Kasumi-1 (cell line): ENCODE measurements at regions not wholly inside any gene's neighbourhood (a gene's known extent, or its start where the extent isn't known, plus 50 kb on each side); places are given as distances from the start of the nearest gene placed in this dataset.

ENCODE experiments used
- DNase-seq, 2 experiments: peaks; one replicate each; lab custom pipeline; 2025; lab: John Stamatoyannopoulos, UW

DNA sequence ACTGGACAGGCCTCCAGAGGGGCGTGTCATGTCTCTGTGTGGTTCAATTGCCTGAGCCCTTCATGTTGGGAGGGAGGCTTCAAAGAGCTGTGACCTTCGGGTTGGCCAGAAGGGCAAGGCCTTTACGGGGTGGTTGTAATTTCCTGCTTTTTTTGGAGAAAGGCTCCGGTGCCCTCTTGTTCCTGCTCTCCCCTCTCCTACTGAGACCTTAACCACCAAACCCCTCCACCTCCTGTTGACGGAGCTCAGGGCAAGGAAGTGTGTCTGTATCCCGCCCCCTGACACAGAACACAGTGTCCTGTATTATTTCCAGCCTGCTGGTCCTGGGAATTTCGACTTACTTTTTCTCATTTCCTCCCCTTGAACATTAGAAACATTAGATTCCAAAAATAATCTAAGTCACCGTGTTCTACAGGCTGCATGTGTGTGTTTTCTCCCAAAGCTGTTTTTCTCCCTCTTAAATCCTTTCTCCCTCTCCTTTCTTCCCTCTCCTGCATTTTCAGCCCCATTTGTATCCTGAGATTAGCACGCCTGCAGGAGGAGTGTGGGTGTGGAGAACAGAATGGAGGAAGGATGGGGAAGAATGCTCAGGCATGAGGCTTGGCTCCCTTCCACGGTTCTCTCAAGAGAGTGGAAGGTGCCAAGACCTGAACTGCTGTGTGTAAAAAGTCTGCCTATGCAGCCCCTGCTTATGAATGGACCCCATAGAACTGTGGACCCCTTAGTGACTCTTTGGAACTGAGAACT, 285.4 kb upstream of the ROPN1 start:
- no peak for DNase-seq

DNA sequence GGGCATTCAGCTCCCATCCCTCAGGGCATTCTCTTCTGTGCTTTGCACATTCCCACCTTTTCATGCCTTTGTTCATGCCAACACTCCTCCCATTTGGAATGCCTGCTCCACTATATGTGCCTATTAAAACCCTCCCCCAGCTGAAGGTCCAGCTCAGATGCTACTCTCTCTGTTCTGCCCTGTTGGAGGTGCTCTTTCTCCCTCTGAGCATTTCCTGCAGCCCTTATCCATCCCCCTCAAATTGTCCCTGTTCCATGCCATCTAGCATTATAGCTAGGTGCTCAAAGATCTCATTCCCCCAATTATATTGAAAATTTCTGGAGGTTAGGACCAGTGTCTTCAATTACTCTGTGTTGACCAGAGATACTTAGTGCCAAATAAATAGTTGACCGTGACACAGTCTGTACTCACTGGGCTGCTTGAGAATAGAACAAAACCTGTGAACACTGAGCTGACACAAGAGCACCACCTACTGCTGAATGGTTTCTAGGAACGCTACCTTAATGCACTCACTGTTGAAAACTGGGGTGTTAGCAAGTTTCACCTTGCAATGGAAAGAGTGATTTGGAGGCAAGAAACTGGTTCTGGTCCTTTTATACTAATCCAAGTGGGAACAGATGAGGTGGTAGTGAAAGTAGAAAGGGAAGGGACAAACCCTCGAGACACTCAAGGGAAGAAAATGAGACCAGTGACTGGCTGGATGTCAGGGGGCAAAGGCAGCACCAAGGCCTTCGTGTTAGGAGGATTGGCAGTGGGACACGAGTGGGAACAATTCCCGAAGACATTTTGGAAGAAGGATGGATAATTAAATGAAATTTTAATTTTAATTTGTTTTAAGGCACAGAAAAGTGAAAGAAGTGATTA, 289.8 kb upstream of the ROPN1 start:
- DNase-seq: peak; percentile 49 to 73

DNA sequence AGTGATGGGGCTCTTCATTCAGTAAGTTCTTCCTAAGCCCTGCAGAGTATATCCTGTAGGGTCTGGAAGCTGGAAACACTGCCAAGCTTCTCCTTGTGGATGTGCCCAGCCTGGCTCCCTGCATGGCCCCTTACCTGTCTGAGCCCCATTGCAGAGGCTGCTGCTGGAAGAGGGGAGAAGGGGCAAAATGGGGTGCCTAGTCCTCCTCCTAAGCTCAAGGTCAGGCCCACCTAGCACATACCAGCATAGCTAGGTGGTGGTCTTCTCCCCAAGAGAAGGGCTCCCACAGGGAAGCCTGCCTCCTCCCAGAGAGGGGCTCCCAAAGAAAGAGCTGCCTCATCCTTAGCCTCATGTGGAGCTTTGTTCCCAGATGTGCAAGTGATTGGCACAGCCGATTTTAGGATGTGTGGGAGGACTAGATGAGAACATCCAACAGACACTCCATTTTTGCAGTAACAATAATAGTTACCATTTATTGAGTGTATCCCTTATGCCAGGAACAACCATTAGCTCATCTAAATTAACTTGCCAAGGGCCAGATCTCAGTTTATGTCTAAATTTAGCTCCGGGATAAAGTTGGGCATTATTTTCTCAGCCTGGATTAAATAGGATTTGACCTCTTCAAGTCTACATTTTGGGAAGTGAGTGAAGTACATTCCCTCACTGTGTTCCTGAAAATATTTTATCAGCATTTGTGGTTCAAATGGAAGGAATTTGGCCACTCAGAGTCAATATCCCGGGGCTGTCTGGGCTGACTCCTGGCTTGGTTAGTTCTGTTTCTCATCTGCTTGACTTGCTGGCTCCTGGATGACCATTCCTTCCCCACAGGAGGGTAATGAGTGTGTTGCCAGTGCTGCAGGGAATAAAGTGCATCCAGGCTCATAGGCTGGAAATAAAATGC, 291.1 kb upstream of the ROPN1 start:
- DNase-seq: no peak

DNA sequence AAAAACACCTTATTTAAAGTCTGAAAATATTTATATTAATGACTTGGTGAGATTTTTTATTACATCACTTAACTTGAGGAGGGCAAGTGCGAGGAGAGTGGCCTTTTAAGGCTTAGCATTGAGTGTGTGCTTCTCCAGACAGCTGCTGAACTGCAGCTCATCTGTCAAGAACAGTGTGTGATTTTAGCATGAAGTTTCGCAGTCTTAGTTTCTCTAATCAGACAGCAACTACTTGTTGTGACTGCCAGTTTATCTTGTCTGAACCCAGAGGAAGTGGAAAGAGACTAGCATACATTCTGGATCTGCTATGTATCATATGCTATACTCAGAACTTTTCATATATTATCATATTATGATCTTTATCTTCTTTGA, 291.7 kb upstream of the ROPN1 start:
- DNase-seq: no peak

DNA sequence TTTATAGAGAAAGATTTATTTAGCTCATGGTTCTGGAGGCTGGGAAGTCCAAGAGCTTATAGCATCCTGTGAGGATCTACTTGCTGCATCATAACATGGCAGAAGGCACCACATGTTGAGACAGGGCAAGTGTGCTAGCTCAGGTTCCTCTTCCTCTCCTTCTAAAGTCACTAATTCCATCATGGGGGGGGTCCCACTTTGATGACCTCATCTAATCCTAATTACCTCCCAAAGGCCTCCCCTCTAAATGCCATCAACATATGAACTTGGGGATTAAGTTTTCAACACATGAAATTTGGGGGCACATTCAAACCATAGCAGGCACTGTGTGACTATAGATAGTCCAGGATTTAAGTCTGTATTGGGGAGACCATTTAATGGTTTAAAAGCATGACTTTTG, 297.1 kb upstream of the ROPN1 start:
- no peak for DNase-seq

DNA sequence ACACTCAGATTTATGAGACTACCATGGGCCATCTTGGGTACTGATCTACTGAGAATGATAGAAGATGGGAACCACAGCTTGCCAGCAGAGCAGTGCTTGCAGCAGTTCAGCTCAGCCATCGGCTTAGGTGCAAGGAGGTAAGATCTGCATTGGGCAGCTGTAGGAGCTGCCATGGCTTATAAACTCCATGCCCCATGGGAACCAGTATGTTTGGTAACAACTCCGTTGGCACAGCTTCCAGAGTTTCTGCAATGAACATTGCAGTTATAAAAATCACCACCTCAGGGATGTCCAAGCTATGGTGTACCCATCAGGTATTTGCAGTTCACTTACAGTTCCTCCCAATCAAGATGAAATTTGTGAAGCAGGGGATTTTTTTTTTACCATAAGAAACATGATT, 299.1 kb upstream of the ROPN1 start:
- DNase-seq: no peak

DNA sequence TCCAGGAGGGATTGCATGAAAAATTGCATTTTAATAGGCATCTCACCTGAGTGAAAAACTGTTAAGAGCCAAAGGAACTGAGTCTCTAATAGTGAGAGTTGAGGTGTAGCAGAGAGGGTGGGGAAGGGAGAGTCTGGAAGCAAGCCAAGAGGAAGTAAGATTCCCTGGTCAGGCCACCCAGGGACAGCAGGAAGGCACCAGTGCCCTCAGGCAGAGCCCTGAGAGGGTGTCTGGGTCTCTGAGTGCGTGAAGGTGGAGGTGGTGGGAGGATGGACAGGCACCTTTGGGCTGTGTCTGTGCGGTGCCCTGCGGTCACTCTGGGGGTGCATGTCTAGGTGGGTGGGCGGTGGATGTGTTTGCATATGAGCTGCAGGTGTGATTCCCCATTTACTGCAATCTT, 300.4 kb upstream of the ROPN1 start:
- DNase-seq: no peak

DNA sequence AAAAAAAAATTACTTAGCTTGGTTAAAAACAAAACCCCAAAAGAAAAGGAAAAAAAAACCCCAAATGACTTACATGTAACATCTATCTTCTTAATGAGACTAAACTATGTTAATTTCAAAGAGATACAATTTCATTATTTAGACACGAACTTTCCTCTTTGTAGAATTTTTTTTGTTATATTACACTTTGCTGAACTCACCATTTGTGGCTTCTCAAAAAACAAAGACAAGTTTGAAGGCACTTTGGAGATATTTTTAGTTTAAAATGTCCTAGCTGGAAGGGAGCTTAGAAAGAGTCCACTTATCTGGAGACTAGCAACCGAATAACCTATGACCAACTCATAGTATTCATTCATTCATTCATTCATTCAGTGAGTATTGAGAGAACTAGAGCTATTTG, 301.7 kb upstream of the ROPN1 start:
- no peak for DNase-seq

DNA sequence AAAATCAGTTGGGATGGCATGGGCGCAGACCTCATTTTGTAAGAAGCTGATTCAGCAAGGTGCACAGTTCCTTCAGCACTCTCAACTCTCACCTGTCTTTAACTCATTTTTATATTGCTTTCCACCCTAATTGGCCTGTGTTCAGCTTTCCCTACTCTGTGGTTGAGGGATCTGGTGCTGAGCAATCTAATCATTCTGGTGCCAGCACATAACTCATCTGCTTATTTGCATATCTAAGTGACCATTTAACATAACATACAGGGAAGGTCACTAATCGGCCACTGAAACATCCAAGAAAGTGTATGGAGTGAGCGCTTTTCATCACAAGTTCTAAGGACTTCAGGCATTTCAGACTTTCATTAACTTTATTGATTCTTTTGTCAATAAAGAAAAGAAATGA, 303.4 kb upstream of the ROPN1 start:
- no peak for DNase-seq

DNA sequence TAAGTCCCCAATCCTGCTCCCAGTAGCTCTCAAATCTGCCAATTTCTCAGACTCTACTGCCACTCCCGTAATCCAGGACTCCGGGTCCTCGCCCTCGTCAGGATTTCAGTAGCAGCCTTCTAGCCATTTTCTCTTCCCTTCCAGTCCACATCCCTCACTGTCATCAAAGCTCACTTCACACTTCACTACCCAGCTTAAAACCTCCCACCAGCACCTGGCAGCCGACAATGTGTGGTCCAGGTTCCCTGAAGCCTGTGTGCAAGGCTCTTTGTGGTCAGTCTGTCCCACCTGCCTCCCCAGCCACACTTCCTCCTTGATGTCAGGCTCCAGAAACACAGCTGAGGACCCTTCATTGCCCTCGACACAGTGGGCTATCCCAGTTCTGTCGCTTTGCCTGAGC, 304.5 kb upstream of the ROPN1 start:
- no peak for DNase-seq

DNA sequence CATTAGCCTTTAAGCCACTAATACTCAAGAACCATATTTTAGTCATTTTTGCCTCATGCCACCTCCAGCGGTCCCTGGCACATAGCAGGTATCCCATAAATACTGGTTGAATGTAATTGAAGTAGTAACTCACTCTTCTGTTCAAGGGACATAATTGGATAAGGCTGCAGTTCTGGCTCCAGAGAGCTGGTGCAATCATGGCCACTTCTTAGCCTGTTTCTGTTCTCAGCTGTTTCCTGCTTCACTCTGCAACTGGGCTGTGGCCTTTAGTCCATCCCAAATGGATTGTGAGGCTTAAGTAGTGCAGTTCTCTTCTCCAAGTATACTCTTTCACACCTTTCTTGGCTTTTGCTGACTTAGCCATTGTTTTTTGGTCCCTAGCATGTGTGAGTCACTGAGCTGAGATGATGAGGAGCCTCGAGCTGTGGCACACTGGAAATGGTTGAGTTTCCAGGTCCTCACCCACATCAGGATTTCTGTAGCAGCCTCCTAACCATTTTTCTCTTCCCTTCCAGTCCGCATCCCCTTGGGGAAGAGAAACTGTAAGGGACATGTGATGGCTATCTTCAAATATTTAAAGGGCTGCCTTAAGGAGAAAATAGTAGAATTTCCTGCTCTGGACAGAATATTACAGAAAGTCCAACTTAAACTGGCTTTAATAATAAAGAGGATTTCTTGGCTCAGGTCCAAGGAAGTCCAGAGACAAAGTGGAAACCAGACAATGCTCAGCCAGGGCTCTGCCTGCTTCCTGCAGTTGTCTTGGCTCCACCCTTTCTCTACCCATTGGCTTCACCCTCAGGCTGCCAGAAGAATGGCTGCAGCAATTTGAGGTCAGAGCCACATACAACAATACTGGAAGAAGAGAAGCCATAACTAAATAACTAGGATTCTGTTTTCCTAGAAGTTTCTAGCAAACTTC, 305.4 kb upstream of the ROPN1 start:
- peak in 1 of 2 experiments; percentile 2 for DNase-seq

DNA sequence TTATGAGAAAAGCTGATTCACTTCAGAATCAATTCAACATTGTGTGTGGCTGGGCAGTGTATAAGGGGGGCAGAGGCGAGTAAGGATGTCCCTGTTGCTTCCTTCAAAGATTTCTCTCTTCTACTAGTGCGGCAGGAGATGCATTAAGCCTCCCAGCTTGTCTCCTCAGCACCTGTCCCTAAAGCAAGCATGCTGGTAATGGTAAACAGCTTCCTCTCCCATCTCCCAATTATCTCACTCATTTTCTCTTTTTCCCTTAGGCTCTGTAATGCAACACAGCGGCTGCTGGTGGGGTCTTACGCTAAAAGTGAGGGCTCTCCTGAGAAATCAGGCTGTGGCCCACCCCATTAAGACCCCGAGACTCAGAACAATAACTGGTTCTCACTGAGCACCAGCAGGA, 306.4 kb upstream of the ROPN1 start:
- no peak for DNase-seq

DNA sequence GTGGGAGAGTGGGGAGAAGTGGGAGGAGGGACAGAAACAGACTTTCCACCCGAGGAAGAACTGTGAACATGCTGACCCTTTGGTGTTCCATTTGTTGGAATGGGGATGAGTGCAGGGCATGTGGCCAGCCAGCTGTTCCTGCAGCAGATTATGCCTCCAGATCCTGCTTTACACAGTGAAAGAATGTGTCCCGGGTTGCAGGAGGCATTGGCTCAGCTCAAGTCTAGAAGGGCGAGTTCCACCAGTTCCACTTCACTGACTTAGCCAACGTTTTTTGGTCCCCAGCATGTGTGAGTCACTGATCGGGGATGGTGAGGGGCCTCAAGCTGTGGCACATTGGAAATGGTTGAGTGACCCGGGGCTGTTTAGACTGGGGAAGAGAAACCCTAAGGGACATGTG, 307.0 kb upstream of the ROPN1 start:
- no peak for DNase-seq

DNA sequence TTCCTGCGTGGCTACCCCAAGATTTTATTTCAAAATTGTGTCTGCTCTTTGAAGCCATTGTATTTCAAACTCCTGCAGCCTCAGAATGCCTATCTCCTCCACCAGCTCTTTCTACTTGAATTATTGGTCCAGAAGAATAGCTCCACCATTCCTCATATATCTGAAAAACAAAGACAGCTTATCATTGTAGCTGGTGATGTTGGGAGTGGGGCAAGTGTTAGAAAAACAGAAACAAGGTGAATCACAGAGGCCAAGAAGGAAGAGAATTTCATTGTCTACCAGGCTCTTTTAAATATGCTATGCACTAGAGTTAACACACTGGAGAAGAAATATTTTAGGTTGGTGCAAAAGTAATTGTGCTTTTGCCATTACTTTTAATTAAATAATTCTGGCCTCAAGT, 307.9 kb upstream of the ROPN1 start:
- DNase-seq: no peak

DNA sequence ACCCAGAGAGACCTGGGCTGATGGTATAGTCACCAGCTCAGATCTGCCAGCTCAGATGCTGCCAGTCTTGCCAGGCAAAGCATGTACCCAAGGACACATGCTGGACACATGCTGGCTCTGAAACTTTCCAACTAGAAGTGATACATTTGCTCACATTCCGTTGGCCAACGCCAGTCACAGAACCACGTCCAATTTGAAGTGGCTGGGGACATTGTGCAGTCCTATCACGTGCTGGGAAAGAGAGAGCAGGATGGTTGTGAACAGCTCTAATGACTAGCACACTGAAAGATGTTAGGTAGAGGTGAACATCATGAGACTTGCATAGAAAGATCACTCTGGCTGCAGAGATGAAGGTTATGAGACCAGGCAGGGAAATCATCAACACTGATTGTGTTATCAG, 308.5 kb upstream of the ROPN1 start:
- no peak for DNase-seq

DNA sequence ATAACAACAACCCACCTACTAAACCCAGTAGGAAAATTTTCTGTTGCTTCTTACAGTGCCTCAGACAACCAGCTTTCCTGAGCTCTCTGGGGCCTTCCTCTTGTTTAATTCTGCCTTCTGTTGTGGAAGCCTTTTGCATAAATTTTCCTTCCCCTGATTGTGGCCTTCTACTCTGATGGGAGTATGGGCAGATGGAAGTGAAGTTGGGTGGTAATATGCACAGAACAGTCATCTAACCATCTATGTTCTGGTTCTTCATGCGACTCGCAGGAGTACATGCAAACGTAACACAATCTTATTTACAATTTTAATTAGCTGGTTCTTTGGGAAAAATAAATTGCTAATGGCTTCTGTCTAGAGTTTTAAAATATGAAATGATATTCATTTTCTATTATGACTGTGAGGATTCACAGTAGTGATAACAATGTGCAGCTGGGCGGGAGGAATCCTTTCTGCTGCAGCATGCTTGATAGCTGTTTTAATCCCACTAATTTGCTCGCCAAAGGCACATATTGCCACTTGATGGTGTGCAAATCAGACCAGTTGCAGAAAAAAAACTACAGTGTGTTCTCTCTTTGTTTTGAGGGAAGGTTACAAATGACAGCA, 311.5 kb upstream of the ROPN1 start:
- DNase-seq: no peak

DNA sequence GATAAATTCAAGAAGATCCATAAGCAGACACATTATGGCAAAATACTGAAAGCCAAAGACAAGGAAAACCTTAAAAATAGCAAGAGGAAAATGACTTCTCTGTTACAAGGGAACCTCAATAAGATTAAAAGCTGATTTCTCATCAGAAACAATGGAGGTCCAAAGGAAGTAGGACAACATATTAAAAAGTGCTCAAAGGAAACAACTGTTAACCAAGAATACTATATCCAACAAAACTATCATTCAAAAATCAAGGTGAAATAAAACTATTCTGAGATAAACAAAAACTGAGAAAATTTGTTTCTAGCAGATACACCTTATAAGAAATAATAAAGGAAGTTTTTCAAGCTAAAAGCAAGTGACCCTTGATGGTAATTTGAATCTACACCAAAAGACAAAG, 314.7 kb upstream of the ROPN1 start:
- DNase-seq: no peak

DNA sequence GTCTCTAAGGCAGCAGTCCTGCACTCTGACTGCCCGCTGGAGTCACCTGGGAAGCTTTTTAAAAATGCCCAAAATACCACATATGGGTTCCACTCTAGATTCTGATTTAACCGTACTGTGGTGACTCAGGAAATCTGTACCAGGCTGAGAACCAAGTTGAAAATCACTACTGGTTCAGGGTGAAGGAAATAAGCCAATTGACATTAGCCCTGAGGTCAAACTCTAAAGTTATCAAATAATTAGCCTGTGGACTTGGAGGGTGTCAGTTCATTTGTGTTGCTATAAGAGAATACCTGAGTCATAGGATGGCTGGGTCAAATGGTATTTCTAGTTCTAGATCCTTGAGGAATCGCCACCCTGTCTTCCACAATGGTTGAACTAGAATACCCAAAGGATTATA, 321.7 kb upstream of the ROPN1 start:
- no peak for DNase-seq

DNA sequence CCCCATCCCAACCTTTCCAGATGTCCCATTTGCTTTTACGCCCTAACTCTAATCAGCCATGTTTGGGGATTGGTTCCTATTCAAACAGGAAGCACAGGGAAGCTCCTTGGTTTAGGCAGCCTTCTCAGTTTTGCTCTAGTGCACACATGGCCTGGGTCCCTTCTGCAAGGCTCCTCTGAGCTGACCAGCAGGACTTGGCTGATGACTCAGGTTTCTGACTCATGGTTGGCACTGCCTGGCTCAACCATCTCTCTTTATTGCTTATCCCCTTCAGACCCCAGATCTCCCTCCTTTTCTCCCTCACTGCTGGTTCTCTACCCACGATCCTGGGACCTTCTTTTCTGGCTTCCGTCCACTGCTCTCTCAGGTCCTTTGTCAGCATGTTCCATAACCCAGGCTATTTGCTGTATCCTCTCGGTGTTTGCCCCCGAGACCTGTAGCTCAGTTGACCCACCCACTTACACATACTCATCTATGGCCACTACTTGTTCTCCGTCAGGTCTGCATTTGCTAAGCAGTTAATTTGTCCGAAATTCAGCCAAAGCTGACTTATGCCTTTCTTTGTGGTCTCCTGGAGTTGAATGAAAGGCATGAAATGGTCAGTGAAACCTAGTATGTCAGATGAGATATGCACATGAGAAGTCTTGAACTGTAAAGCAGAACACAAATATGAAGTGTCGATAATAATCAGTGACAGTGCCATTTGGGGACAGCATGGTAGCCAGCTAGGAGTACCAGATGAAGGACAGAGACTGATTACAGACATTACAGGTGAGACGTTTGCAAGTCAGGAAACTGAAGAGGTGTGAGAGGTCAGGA, 323.5 kb upstream of the ROPN1 start:
- DNase-seq: no peak

DNA sequence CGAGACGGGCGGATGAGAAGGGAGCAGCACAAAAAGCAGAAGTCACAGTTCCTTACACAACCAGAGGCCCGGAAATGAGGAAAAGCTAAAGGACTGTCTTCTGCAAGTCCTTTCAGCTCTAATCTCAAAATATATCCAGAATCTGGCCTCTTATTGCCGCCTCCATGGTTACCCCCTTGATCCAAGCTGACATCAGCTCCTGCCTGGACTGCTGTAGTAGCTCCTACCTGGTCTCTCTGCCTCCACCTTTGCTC, 324.0 kb upstream of the ROPN1 start:
- DNase-seq: peak; percentile 66 to 87

DNA sequence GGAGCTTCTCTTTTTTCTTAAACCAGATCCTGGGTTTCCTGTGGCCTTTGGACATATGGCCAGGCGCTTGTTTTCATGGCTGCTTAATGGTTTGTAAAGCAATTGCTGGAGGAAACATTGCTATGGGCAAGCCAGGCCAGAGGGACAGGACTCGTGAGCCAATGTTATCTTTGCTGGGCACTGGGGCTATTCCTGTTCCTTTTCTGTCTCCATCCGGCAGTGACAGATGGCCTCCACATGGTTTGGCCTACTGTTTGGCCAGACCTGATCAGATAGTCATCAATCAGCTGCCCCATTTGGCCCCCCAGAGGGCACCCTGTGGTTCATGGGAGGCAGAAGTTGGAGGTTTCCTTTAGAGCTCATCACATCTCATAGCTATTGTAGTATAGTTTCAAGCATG, 326.1 kb upstream of the ROPN1 start:
- DNase-seq: no peak
